ENCODE measurements at regions not wholly inside any gene's neighbourhood (a gene's known extent, or its start where the extent isn't known, plus 50 kb on each side); places are given as distances from the start of the nearest gene placed in this dataset.

GRCh38 chr18:1805521-1805920, 765.8 kb downstream of the METTL4 start:
- WGBS, 5 donors, result 71 to 83% (median 79%) methylated on average over 4 of the region's 4 CpGs
- no peaks in the 10 kb centered on the region for H3K4me1 ChIP-seq
- intact Hi-C loops (cut with DNase I; ENCODE audit: low total_unique reads), result no loop called here
- H3K36me3 ChIP-seq, result no peaks in the 10 kb centered on the region
- TF ChIP-seq POLR2A (IDR thresholded peaks at IDR 0.05) (no peak), POLR2AphosphoS5 (IDR thresholded peaks at IDR 0.05) (no peak), EP300 (IDR thresholded peaks at IDR 0.05) (no peak)
- TF ChIP-seq, protein P1, sequence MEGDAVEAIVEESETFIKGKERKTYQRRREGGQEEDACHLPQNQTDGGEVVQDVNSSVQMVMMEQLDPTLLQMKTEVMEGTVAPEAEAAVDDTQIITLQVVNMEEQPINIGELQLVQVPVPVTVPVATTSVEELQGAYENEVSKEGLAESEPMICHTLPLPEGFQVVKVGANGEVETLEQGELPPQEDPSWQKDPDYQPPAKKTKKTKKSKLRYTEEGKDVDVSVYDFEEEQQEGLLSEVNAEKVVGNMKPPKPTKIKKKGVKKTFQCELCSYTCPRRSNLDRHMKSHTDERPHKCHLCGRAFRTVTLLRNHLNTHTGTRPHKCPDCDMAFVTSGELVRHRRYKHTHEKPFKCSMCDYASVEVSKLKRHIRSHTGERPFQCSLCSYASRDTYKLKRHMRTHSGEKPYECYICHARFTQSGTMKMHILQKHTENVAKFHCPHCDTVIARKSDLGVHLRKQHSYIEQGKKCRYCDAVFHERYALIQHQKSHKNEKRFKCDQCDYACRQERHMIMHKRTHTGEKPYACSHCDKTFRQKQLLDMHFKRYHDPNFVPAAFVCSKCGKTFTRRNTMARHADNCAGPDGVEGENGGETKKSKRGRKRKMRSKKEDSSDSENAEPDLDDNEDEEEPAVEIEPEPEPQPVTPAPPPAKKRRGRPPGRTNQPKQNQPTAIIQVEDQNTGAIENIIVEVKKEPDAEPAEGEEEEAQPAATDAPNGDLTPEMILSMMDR (IDR thresholded peaks at IDR 0.05), result no peak
- no peak overlapping the region for H3K27ac ChIP-seq
- no peak overlapping the region for H3K4me3 ChIP-seq
- DNase-seq, result no peak
- no peaks in the 10 kb centered on the region for H3K9me3 ChIP-seq
- no peaks in the 10 kb centered on the region for H3K27me3 ChIP-seq

- Histone ChIP-seq H3K27ac (no peak overlapping the region), H3K9me3 (peaks cover 0 to 8% (median 7%) of the 10 kb centered on the region in 4 donors), H3K4me3 (no peak overlapping the region), H3K27me3 (no peaks in the 10 kb centered on the region), H3K36me3 (no peaks in the 10 kb centered on the region), H3K4me1 (no peaks in the 10 kb centered on the region)
- TF ChIP-seq EP300 (IDR thresholded peaks at IDR 0.05) (no peak), POLR2AphosphoS5 (IDR thresholded peaks at IDR 0.05) (no peak), POLR2A (IDR thresholded peaks at IDR 0.05) (no peak)
- TF ChIP-seq, protein P1 (IDR thresholded peaks at IDR 0.05), result no peak
- intact Hi-C loops (cut with DNase I; ENCODE audit: low total_unique reads), result no loop called here
- DNase-seq, result no peak
- WGBS, 5 donors, result 82 to 84% (median 82%) methylated on average over 7 of the region's 7 CpGs
Observed at GRCh38 chr18:1806884-1807615, 764.3 kb downstream of the METTL4 start.

GRCh38 chr18:1811282-1811681, 760.0 kb downstream of the METTL4 start:
- DNase-seq, result no peak
- H3K27me3 ChIP-seq, result no peaks in the 10 kb centered on the region
- peaks cover 0 to 8% (median 7%) of the 10 kb centered on the region in 4 donors for H3K9me3 ChIP-seq
- H3K36me3 ChIP-seq, result no peaks in the 10 kb centered on the region
- H3K4me1 ChIP-seq, result no peaks in the 10 kb centered on the region
- TF ChIP-seq POLR2AphosphoS5 (IDR thresholded peaks at IDR 0.05), result no peak
- no peak for TF ChIP-seq EP300 (IDR thresholded peaks at IDR 0.05)
- TF ChIP-seq, protein P1 (IDR thresholded peaks at IDR 0.05), result no peak
- no peak overlapping the region for H3K4me3 ChIP-seq
- intact Hi-C loops (cut with DNase I; ENCODE audit: low total_unique reads), result no loop called here
- H3K27ac ChIP-seq, result no peak overlapping the region
- WGBS, 5 donors, result 81 to 88% (median 83%) methylated on average over 5 of the region's 5 CpGs

DNA sequence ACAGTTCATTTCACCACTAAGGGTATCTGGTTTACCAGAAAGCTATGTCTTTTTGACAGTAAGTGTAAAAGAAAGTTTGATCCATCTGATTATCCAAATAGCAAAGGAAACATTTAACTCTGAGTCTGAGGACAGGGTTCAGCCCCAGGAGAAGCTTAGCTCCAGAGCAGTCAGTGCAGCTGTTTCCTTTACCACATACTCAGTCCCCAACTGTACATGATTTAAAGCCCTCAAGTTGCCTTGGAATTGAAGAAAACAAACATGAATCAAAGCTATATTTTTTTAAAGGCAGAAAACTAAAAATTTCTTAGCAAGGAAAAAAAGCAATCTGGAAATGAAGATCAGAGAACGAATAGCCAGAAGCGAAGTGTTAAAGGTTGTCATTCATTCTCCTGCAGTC, 746.0 kb downstream of the METTL4 start:
- no peaks in the 10 kb centered on the region for H3K36me3 ChIP-seq
- DNase-seq, result no peak
- H3K27me3 ChIP-seq, result no peaks in the 10 kb centered on the region
- H3K4me1 ChIP-seq, result no peaks in the 10 kb centered on the region
- no peak overlapping the region for H3K27ac ChIP-seq
- WGBS, 5 donors, result 68 to 81% (median 72%) methylated on average over 2 of the region's 2 CpGs
- no peaks in the 10 kb centered on the region for H3K9me3 ChIP-seq
- intact Hi-C loops (cut with DNase I; ENCODE audit: low total_unique reads), result no loop called here
- TF ChIP-seq EP300 (IDR thresholded peaks at IDR 0.05) (no peak), POLR2A (IDR thresholded peaks at IDR 0.05) (no peak), POLR2AphosphoS5 (IDR thresholded peaks at IDR 0.05) (no peak)
- TF ChIP-seq, protein P1 (IDR thresholded peaks at IDR 0.05), result no peak
- no peak overlapping the region for H3K4me3 ChIP-seq

All from stomach (tissue), 8 donors.